ENCODE measurements at regions not wholly inside any gene's neighbourhood (a gene's known extent, or its start where the extent isn't known, plus 50 kb on each side); places are given as distances from the start of the nearest gene placed in this dataset.

- DNase-seq: no peak
Observed at GRCh38 chr2:37472959-37473358, 128.5 kb downstream of the QPCT start.

GRCh38 chr2:37476411-37476810 lies 132.0 kb downstream of the QPCT start:
- no peak for DNase-seq

DNA sequence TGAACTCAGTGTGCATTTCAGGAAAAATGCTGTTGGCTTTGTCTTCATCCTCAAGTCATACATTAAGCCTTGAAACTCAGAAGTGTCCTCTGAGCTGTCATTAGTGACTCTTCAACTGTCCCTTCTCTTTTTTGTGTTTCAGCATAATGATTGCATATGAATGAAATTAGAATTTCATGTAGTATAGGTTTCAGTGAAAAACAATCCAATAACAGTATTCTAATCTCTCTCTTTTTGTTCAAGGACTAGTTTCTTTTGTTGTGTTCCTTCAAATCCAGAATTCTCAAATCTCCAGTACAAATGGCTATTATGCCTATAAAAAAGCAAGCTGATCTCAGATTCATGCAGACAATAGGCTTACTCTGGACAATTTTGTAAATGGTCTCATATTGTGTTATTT lies 133.5 kb downstream of the QPCT start:
- DNase-seq: no peak

- DNase-seq: no peak
Observed at GRCh38 chr2:37481244-37481643, 136.8 kb downstream of the QPCT start.

DNA sequence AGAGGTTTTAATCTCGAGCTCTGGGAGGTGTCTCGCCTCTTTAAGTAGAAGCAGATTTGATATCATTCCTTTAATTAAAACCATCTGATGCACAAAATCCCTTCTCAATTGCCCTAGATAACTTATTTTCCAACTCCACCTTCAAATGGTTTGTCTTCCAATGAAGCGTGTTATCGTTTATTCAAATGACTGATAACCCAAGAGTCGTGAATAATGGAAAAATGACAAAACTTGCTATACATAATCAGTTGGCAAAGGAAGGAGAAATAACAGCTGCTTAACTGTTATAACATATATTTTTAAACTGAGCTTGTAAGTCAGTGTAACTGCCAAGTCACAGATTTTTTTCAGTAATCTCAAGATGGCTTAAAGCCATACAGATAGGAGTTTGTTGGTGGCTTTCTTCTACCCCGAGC lies 144.6 kb downstream of the QPCT start:
- no peak for DNase-seq

- DNase-seq: no peak
Observed at GRCh38 chr2:37489536-37489935, 145.1 kb downstream of the QPCT start.

- no peak for DNase-seq
Observed at GRCh38 chr2:37493425-37493824, 149.0 kb downstream of the QPCT start.

DNA sequence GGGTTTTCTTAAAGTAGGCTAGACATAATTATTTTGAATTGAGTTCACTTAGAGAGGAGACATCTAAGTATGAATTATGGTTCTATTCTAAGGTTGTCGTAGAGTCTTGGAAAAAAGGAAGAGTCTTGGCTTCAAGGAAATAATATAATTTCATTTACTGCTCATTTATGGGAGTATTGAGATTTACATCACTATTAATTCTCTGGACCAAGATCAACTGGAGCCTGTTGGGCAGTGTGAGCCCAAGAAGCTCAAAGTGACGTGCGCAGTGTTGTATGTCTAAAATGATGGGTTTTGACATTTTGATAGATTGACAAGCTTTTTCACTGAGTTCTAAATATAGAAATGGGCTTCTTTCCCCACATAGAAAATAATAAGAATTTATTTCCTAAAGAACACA lies 154.7 kb downstream of the QPCT start:
- DNase-seq: no peak

DNA sequence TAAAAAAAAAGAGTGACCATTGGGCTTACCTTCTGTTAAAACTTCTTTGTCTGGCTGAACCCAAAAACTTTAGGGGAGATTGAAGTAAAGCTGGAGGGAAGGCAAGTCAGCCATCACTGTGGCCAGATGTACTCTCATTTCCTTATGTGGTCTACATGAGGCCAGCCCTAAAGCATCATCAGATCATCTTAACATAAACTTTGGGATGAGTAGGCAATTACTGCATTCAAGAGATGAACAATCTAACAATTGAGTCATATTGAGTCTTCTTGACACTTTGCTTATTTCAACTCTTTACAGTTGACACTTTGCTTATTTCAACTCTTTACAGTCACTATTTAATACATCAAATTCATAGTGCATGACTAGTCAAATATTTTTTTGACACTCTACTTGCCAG lies 155.6 kb downstream of the QPCT start:
- DNase-seq: no peak

DNA sequence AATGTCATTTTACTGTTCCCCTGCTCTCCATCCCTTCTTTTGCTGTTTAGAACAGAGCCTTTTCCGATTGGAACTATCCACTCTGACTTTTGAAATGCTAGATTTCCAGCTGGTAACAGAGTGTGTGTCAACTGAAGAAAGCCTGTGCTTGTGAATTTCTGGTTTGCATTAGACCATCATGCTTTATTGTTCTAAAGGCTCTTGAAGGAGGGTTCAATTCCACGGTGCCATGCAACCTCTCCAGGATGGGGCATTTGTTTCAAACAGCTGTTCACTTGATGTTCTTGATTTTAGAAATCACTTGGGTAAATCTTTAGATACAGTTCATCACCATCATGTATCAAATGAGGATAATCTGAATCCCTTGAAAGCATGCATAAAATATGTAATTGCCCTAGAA lies 156.7 kb downstream of the QPCT start:
- DNase-seq: no peak

GRCh38 chr2:37506407-37507050 lies 162.1 kb downstream of the QPCT start:
- DNase-seq: no peak

- DNase-seq: no peak
Observed at GRCh38 chr2:37507051-37507410, 162.6 kb downstream of the QPCT start.

DNA sequence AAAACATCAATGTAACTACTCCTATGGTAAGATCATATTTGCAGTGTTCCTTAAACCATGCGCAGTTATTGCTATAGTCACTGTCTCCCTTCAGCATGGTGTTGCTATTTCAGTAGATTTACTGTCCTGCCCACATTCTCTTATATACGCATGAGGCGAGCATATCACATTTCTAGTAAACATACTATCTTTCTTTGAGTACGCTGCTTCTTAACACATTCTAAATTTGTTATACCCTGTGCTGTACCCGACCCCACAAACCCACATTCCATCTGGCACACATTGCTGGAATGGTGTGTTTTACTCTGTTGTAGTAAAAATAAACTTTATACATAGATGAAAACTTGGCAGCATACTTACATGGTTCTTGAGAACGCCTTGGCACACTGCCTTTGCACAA lies 163.3 kb downstream of the QPCT start:
- DNase-seq: no peak

GRCh38 chr2:37512971-37513370 lies 158.5 kb downstream of the CDC42EP3 start:
- no peak for DNase-seq

DNA sequence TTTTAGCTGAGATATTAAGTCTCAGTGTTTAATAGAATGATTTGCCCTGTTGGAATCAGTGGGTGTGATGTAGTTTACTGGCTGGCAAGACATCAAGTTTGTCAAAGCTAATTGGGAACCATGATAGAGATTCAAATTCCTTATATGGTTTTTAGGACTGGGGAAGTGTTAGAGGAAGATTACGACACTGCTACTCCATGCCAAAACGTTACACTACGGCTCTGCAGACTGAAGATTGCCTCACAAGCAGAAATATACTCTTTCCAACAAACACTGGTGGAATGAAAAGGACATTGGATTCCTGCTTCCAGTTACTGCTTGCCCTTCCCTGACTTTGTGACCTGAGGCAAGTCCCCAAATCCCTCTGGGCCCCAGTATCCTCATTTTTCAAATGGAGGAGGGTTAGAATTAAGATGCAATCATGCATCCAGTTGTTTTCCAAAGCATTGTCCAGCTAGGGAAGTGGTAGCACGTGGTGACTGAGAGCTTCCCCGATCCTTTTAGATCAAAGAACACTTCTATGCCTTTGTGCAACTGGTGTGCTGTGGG lies 147.6 kb downstream of the CDC42EP3 start:
- DNase-seq: peak; percentile 5

GRCh38 chr2:37526323-37526722 lies 145.1 kb downstream of the CDC42EP3 start:
- DNase-seq: no peak

DNA sequence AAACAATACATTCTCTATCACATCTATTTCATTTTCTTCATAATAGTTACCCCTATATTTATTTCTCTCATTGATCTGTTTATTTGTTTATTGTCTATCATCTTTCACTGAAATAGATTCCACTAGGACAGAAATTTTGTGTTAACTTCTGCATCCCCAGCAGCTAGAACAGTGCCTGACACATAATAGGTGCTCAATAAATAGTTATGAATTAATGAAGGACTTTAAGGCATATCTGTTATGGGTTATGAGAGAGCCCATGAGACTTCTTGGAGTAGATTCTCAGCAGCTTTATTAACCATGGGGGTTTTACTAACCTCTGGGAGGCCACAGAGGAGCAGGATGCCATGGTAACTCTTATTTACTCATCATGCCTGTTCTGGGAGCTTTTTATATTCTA lies 144.6 kb downstream of the CDC42EP3 start:
- no peak for DNase-seq

- no peak for DNase-seq
Observed at GRCh38 chr2:37527361-37527760, 144.1 kb downstream of the CDC42EP3 start.

- no peak for DNase-seq
Observed at GRCh38 chr2:37529830-37530415, 141.5 kb downstream of the CDC42EP3 start.

DNA sequence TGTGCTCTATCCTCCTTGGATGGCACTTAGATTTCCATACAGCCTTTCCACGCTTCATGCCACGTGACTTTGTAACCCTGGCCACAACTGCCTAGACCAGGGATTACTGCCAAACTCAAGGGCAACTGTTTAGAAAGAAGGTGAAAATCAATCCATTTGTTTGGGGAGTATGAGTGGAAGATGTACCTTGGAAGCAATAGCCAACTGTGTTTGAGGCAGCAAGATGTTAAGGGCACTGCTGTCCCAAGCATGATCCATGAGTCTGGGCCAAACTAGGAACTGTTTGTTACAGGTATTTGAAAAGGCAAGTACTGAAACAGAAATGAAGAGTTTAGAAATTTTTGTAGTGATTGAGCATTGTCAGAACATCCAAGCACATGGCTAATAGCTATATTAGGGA lies 138.9 kb downstream of the CDC42EP3 start:
- no peak for DNase-seq

- DNase-seq: no peak
Observed at GRCh38 chr2:37537316-37537715, 134.1 kb downstream of the CDC42EP3 start.

DNA sequence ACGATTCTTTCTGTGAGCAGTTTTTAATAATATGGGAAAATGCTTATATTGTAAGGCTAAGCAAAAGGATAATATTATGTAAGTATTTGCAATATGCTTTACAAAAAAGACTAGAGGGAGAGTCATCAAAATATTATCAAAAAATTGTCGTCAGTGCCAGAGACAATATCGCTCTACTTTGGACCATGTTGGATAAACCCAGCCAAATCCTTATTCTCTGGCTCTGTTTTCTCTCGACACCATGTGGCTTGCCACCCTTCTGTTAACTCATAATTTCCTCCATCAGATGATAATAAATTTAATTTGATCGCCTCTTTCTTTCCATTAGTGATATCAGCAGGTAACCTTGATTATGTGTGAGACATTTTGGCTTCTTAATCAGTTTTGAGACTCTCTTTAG lies 129.9 kb downstream of the CDC42EP3 start:
- DNase-seq: no peak

DNA sequence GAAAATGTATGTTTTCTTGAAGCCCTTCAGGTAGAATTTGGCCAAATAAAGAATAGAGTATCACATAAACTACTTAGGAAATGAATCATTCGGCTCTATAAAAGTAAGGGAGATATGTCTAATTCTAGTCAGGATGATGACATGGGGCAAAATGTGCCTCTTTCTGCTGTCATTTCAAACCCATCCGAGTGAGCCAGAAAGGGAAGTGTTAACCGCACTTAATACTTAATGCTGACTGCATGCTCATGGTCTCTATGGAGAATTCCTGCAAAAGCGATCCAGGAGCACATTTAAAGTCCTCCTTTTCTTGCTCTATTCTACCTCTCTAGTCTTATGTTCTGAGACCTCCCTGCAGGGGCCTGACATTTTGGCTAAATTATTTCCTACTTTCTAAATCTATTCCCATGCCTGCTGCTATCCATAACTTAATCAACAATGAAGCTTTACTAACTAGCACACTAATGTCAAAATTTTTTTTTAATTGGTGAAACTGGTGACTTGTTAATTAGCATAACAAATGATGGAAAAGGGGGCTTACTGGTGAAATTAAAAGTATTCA lies 127.4 kb downstream of the CDC42EP3 start:
- DNase-seq: no peak

DNA sequence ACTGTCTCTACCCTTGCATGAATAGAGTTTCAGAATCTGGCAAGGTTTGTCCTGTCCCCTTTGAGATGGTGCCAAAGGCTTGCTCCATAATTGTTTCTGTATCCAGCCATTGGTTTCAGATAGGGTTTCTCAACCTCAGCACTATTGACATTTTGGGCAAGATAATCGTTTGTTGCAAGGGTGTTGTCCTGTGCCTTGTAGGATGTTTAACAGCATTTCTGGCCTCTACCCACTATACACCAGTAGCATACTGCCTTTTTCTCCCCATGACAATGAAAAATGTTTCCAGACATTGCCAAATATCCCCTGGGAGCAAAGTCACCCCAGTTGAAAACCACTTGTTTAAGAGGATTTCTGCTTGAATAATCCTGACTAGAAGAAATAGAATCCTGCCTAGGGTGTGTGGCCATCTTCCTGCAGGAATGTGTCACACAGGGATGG lies 126.8 kb downstream of the CDC42EP3 start:
- DNase-seq: no peak

- no peak for DNase-seq
Observed at GRCh38 chr2:37549598-37549997, 121.8 kb downstream of the CDC42EP3 start.

Data from SIG-M5 (cell line).